Mammary epithelial cell (primary cell): ENCODE measurements at regions not wholly inside any gene's neighbourhood (a gene's known extent, or its start where the extent isn't known, plus 50 kb on each side); places are given as distances from the start of the nearest gene placed in this dataset.

Experiments used
- CTCF ChIP-seq, 2 donors: IDR thresholded peaks in 1 of 2; conservative IDR thresholded peaks in 1 of 2; 2 replicates each; pipeline ENCODE4 v1.5.1; 2011 to 2012; ENCODE audit warnings: inconsistent platforms in 2 of 2, low read length in 2 of 2, mild to moderate bottlenecking in 2 of 2, control low read depth in 1 of 2, low read depth in 1 of 2; ENCODE audit not compliant: insufficient read depth in 1 of 2; ENCODE audit errors: extremely low read depth in 1 of 2
- EZH2 ChIP-seq: IDR thresholded peaks from 2 replicates; pipeline ENCODE4 v1.6.1; 2012; ENCODE audit warnings: low read length, inconsistent platforms, borderline replicate concordance

- TF ChIP-seq CTCF (conservative IDR thresholded peaks at IDR 0.05 in 1 of 2, IDR thresholded peaks at IDR 0.05 in 1 of 2; ENCODE audit: extremely low read depth in 1 of 2, insufficient read depth in 1 of 2, low read depth in 1 of 2, low read length in 2 of 2) (no peak), EZH2 (no peak)
Measured at GRCh38 chr21:38912789-38913119, 107.0 kb downstream of the ETS2 start.
